ENCODE measurements at regions not wholly inside any gene's neighbourhood (a gene's known extent, or its start where the extent isn't known, plus 50 kb on each side); places are given as distances from the start of the nearest gene placed in this dataset.
"Not testable (repeated sequence)": the region's sequence is repeated elsewhere in the genome, so short reads cannot be mapped to it uniquely, and the experiment has no call there.

DNA sequence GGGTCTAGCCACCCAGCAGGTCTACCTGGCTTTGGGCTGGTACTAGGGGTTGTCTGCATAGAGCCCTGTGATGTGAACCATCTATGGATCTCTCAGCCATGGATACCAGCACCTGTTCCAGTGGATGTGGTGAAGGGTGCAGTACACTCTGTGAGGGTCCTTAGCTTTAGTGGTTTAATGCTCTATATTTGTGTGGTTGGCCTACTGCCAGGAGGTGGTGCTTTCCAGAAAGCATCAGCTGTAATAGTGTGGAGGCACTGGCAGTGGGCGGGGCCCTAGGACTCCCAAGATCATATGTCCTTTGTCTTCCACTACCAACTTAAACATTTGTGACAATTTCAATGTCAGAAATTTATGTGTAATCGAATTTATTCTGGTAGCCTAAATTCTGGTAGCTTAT, 1065.1 kb downstream of the RPIA start:
- H3K27ac ChIP-seq; H3K36me3 ChIP-seq (ENCODE audit: insufficient read depth, low read length); H3K9me3 ChIP-seq (ENCODE audit: low read depth, low read length); H3K9ac ChIP-seq (ENCODE audit: insufficient read length); H3K4me3 ChIP-seq; DNase-seq (ENCODE audit: low read depth, low spot score): not testable (repeated sequence)

- H3K36me3 ChIP-seq (ENCODE audit: insufficient read depth, low read length); DNase-seq (ENCODE audit: low read depth, low spot score); H3K27ac ChIP-seq; H3K9me3 ChIP-seq (ENCODE audit: low read depth, low read length); H3K4me3 ChIP-seq; H3K9ac ChIP-seq (ENCODE audit: insufficient read length): not testable (repeated sequence)
These were observed 1067.0 kb downstream of the RPIA start for GRCh38 chr2:89758332-89759026.

- H3K36me3 ChIP-seq (ENCODE audit: insufficient read depth, low read length); H3K27ac ChIP-seq; H3K9me3 ChIP-seq (ENCODE audit: low read depth, low read length); H3K9ac ChIP-seq (ENCODE audit: insufficient read length); DNase-seq (ENCODE audit: low read depth, low spot score); H3K4me3 ChIP-seq: not testable (repeated sequence)
These were observed 1069.3 kb downstream of the RPIA start for GRCh38 chr2:89760762-89761161.

- not testable (repeated sequence) for H3K27ac ChIP-seq; H3K9ac ChIP-seq (ENCODE audit: insufficient read length); H3K4me3 ChIP-seq; H3K36me3 ChIP-seq (ENCODE audit: insufficient read depth, low read length); DNase-seq (ENCODE audit: low read depth, low spot score); H3K9me3 ChIP-seq (ENCODE audit: low read depth, low read length)
These were observed 1069.7 kb downstream of the RPIA start for GRCh38 chr2:89761171-89761570.

DNA sequence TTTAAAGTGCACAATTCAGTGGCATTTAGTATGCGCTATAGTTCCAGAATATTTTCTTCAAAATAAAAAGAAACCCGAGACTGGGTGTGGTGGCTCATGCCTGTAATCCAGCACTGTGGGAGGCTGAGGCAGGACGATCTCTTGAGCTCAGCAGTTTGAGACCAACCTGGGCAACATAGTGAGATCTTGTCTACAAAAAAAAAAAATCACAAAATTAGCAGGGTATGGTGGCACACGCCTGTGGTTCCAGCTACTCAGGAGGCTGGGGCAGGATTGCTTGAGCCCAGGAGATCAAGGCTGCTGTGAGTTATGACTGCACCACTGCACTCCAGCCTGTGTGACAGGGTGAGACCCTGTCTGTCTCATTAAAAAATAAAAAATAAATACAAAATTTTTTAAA, 1070.4 kb downstream of the RPIA start:
- not testable (repeated sequence) for H3K4me3 ChIP-seq; DNase-seq (ENCODE audit: low read depth, low spot score); H3K9me3 ChIP-seq (ENCODE audit: low read depth, low read length); H3K27ac ChIP-seq; H3K36me3 ChIP-seq (ENCODE audit: insufficient read depth, low read length); H3K9ac ChIP-seq (ENCODE audit: insufficient read length)

DNA sequence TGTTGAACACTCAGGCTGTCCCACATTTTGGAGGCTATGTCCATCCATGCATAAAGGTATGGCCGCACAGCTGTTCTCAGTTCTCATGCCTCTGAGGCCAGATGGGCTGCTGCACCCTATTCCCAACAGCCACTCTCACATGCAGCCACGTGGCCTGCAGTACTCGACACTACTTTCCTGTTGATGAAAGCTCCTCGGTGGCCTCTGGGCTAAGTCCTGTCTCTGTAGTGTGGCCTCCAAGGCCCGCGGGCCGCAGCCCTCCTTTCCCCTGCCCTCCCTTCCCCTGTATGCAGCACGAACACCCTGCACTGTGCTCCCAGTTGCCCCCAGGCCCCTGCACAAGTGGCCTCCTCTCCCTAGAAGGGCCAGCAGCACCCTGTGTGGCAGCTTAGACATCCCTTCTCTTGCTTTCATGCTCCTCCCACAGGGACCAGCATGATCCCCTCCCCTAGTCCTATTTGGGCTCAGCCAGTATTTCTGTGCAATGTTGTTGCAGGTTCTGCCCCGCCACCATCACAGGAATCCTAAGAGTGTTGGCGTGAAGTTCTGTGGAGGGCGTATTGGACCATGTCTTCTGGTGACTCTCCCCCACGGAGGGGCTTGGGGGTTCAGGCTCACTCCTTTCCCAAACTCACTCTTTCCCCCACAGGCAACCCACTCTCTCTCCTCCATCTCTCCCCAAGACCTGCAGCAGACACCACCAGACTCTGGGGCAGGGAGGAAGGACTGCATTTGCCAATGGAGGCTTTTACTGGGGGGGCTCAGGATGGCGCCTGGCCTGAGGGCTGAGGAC, 1071.2 kb downstream of the RPIA start:
- H3K4me3 ChIP-seq; H3K9me3 ChIP-seq (ENCODE audit: low read depth, low read length); H3K36me3 ChIP-seq (ENCODE audit: insufficient read depth, low read length); H3K27ac ChIP-seq; DNase-seq (ENCODE audit: low read depth, low spot score); H3K9ac ChIP-seq (ENCODE audit: insufficient read length): not testable (repeated sequence)

DNA sequence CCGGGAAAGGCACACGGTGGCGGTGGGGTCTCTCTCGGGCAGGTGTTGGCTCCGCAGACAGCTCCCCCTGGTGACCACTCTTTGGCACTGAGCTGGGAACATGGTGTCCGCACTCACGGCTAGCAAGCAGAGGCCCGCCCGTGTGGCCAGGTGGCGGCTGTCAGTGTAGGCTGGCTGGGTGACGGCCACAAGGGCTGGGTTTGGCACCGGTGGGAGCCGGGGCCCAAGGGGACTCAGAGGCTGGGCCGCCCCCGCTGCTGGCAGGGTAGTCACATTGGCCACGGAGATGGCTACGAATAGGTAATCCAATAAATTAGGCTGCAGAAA, 1071.7 kb downstream of the RPIA start:
- DNase-seq (ENCODE audit: low read depth, low spot score), result no peak
- TF ChIP-seq EZH2 (IDR thresholded peaks at IDR 0.05) (no peak), FOXP2 (optimal IDR thresholded peaks at IDR 0.05; ENCODE audit: control extremely low read depth, extremely low read length, insufficient read depth) (no peak), POLR2AphosphoS5 (IDR thresholded peaks at IDR 0.05; ENCODE audit: borderline replicate concordance, low read depth, low read length) (no peak)
- Histone ChIP-seq H3K36me3 (ENCODE audit: insufficient read depth, low read length) (no peaks in the 10 kb centered on the region), H3K9ac (ENCODE audit: insufficient read length) (no peak overlapping the region), H3K27ac (no peak overlapping the region), H3K9me3 (ENCODE audit: low read depth, low read length) (no peaks in the 10 kb centered on the region), H3K4me3 (no peak overlapping the region)

GRCh38 chr2:89763581-89764485, 1072.4 kb downstream of the RPIA start:
- no peak for DNase-seq (ENCODE audit: low read depth, low spot score)
- Histone ChIP-seq H3K4me3 (no peak overlapping the region), H3K36me3 (ENCODE audit: insufficient read depth, low read length) (no peaks in the 10 kb centered on the region), H3K27ac (no peak overlapping the region), H3K9me3 (ENCODE audit: low read depth, low read length) (no peaks in the 10 kb centered on the region), H3K9ac (ENCODE audit: insufficient read length) (no peak overlapping the region)
- no peak for TF ChIP-seq POLR2AphosphoS5 (IDR thresholded peaks at IDR 0.05; ENCODE audit: borderline replicate concordance, low read depth, low read length)
- TF ChIP-seq EZH2 (IDR thresholded peaks at IDR 0.05), result no peak
- TF ChIP-seq FOXP2 (optimal IDR thresholded peaks at IDR 0.05; ENCODE audit: control extremely low read depth, extremely low read length, insufficient read depth), result no peak

- H3K9ac ChIP-seq (ENCODE audit: insufficient read length); H3K9me3 ChIP-seq (ENCODE audit: low read depth, low read length); H3K27ac ChIP-seq; H3K36me3 ChIP-seq (ENCODE audit: insufficient read depth, low read length); H3K4me3 ChIP-seq; DNase-seq (ENCODE audit: low read depth, low spot score): not testable (repeated sequence)
These were observed 1073.3 kb downstream of the RPIA start for GRCh38 chr2:89764571-89765360.

DNA sequence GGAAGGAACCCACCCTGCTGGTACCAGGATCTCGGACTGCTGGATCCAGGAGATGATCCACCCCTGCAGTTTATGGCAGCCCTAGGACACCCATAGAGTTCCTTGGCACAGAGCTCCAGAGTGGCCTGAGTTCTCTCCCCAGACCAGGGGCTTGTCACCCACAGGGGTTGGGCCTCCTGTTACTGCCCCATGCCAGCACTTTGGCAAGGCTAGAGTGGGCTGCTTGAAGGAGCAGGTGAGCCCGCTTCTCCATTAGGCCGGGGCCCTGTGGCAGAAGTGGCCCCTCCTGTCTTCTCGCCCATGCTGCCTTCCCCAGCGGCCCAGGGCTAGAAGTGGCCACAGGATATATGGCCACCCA, 1073.9 kb downstream of the RPIA start:
- DNase-seq (ENCODE audit: low read depth, low spot score); H3K9ac ChIP-seq (ENCODE audit: insufficient read length); H3K4me3 ChIP-seq; H3K36me3 ChIP-seq (ENCODE audit: insufficient read depth, low read length); H3K9me3 ChIP-seq (ENCODE audit: low read depth, low read length); H3K27ac ChIP-seq: not testable (repeated sequence)

DNA sequence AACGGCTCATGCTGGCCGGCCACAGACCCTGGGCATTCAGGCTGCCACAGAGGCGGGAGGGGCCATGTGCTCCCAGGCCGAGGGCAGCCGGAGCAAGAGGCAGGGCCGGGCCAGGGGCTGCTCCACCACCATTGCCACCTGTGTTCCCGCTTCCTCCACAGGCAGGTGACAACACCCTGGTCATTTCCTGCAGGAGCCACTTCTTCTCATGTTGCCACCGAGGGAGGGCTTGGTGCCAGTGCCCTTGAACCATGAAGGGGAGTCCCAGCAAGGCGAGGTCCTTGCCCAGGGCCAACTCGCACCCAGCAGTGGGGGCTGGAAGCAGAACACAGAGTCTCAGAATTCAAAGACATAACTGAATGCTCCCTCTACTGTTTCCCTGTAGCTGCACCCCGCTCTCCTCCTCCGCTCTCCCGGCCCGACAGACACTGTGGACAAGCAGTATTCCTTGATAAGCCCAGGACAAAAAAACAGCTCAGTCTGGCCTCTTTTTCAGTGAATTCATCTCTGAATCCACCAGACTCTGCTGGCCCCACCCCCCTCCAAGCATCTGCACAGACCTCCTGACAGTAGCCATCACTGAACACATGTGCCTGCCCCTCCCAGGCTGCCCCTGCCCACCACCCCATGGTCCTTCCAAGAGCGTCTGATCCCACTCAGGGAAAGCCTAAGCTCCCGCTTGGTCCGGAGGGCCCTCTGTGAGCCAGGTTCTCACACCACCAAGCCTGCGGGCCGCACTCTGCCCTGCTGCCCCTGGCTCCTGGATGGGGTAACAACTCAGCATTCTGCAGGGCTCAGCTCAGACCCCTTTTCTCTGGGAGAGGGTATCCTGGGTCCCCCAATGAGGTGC, 1074.9 kb downstream of the RPIA start:
- not testable (repeated sequence) for H3K27ac ChIP-seq; DNase-seq (ENCODE audit: low read depth, low spot score)

DNA sequence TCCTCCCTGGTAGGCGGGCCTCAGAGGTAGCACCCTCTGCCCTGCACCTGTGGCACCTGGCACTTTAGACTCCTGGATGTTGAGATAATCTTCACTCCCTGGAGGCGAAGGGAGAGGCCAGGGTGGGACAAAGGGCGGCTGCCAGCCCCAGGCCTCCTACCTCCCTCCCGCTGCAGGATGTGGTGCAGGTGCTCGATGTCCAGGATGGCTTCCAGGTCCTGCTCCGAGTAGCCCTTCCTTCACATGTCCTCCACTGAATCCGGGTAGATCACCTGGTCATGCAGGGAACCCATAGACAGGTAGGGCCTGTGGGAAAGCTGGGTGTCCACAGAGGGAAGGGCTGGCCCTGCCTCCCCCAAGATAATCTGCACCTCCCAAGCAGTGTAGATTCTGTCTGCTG, 1075.6 kb downstream of the RPIA start:
- H3K9ac ChIP-seq (ENCODE audit: insufficient read length); H3K4me3 ChIP-seq; H3K9me3 ChIP-seq (ENCODE audit: low read depth, low read length); H3K27ac ChIP-seq; DNase-seq (ENCODE audit: low read depth, low spot score); H3K36me3 ChIP-seq (ENCODE audit: insufficient read depth, low read length): not testable (repeated sequence)

More for the DNA sequence above, 1074.9 kb downstream of the RPIA start:
- not testable (repeated sequence) for H3K9ac ChIP-seq (ENCODE audit: insufficient read length); H3K36me3 ChIP-seq (ENCODE audit: insufficient read depth, low read length); H3K4me3 ChIP-seq; H3K9me3 ChIP-seq (ENCODE audit: low read depth, low read length)

All from SK-N-MC (cell line).